Mesothelial cell of epicardium (in vitro differentiated cells): ENCODE measurements at regions not wholly inside any gene's neighbourhood (a gene's known extent, or its start where the extent isn't known, plus 50 kb on each side); places are given as distances from the start of the nearest gene placed in this dataset.

Source experiments
- DNase-seq, 2 experiments: peaks; one replicate each; pipeline ENCODE4 v3.0.0; 2021; ENCODE audit warnings: low spot score in 2 of 2; ENCODE audit not compliant: unreplicated experiment in 2 of 2
- H3K27ac Mint-ChIP-seq: 2 replicates; pipeline ENCODE4 v1.8.0; 2021; ENCODE audit warnings: mixed read lengths
- H3K27me3 Mint-ChIP-seq: 2 replicates; pipeline ENCODE4 v1.8.0; 2021; ENCODE audit warnings: low read depth, mixed read lengths
- H3K36me3 Mint-ChIP-seq: 2 replicates; pipeline ENCODE4 v1.8.0; 2021; ENCODE audit warnings: mixed read lengths
- H3K4me1 Mint-ChIP-seq: 2 replicates; pipeline ENCODE4 v1.8.0; 2021; ENCODE audit warnings: mixed read lengths
- H3K4me3 Mint-ChIP-seq: 2 replicates; pipeline ENCODE4 v1.8.0; 2021; ENCODE audit warnings: mild to moderate bottlenecking, moderate library complexity, mixed read lengths
- H3K9me3 Mint-ChIP-seq: 2 replicates; pipeline ENCODE4 v1.8.0; 2021; ENCODE audit warnings: mixed read lengths
- TF ChIP-seq, protein P1 (sequence below): fragments of 200-600 bp; sonication (generic); IDR thresholded peaks from one replicate; pipeline ENCODE4 v1.5.0; 2021; ENCODE audit warnings: antibody characterized with exemption; ENCODE audit not compliant: unreplicated experiment

DNA sequence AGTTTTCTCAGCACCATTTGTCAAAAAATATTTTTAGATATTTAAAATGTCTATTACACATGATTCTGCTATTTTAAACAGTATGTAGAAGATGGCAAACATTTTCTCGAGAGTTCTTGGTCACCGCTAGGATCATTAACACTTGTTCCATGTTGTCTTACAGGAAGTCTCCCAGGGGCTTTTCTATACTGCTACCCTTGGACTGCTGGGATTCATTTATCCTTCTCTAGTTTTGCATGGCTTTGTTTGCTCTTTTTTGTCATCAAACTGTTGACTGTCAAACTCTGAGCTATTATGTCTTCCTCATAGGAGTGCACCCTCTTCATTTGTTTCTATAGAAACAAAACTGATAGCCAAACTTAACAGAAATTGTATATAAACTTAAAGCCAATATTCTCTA lies 184.9 kb downstream of the CDCA7 start:
- no peak for DNase-seq
- no peaks in the 10 kb centered on the region for H3K4me1 Mint-ChIP-seq
- no peak overlapping the region for H3K4me3 Mint-ChIP-seq
- H3K27me3 Mint-ChIP-seq, result peaks cover 9% of the 10 kb centered on the region
- no peaks in the 10 kb centered on the region for H3K36me3 Mint-ChIP-seq
- TF ChIP-seq, protein P1, sequence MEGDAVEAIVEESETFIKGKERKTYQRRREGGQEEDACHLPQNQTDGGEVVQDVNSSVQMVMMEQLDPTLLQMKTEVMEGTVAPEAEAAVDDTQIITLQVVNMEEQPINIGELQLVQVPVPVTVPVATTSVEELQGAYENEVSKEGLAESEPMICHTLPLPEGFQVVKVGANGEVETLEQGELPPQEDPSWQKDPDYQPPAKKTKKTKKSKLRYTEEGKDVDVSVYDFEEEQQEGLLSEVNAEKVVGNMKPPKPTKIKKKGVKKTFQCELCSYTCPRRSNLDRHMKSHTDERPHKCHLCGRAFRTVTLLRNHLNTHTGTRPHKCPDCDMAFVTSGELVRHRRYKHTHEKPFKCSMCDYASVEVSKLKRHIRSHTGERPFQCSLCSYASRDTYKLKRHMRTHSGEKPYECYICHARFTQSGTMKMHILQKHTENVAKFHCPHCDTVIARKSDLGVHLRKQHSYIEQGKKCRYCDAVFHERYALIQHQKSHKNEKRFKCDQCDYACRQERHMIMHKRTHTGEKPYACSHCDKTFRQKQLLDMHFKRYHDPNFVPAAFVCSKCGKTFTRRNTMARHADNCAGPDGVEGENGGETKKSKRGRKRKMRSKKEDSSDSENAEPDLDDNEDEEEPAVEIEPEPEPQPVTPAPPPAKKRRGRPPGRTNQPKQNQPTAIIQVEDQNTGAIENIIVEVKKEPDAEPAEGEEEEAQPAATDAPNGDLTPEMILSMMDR, result no peak
- no peak overlapping the region for H3K27ac Mint-ChIP-seq
- H3K9me3 Mint-ChIP-seq, result peaks cover 11% of the 10 kb centered on the region

DNA sequence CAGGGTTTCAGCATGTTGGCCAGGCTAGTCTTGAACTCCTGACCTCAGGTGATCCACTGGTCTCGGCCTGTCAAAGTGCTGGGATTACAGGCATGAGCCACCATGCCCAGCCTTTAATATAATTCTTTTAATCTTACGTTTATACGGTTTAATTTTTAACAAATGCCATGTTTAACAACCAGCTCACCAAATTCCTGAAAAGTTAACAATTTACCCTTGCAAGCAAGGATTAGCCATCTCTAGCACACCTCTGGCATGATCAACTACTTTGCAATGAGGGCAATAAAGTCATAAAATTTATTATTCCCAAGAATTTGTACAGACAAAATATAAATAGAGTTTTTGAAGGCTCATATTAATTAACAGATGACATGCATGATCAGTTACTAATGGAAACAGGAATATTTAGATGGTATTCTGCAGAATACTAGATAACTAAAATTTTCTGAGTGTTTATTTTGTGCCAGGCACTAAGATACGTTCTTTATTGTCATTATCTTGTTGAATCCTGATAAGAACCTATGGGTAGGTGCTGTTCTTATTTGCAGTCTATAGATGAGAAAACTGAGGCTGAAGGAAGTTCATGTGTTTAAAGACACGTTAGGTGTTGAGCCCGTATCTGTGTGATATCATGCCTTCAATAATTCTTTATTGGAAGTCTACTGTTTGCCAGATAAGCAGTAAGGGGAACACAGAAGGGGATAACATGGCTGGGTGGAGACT lies 190.1 kb downstream of the CDCA7 start:
- no peak for DNase-seq
- Mint-ChIP-seq H3K9me3 (peaks cover 5% of the 10 kb centered on the region), H3K4me3 (no peak overlapping the region), H3K36me3 (no peaks in the 10 kb centered on the region), H3K4me1 (no peaks in the 10 kb centered on the region), H3K27ac (no peak overlapping the region), H3K27me3 (peaks cover 4% of the 10 kb centered on the region)
- TF ChIP-seq, protein P1, result no peak

DNA sequence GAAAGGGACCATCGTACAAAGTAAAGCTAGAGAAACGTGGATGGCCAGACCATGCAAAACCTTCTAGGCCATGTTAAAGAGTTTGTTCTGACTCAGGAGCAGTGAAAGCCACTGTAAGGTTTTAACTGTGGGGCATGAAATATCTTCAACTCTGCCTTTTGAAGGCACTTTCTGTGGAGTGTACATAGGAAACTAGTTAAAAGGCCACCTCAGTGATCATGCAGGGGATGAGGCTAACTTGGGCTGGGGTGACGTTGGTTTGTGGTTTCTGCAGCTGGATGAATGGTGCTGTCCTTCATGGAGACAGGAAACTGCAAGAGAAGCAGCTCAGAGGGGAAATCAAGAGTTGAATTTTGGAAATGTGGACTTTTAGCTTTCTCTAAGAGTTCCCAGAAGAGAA lies 190.7 kb downstream of the CDCA7 start:
- no peak overlapping the region for H3K27ac Mint-ChIP-seq
- DNase-seq, result no peak
- H3K9me3 Mint-ChIP-seq, result peaks cover 10% of the 10 kb centered on the region
- no peaks in the 10 kb centered on the region for H3K4me1 Mint-ChIP-seq
- H3K4me3 Mint-ChIP-seq, result no peak overlapping the region
- H3K36me3 Mint-ChIP-seq, result no peaks in the 10 kb centered on the region
- peaks cover 4% of the 10 kb centered on the region for H3K27me3 Mint-ChIP-seq
- TF ChIP-seq, protein P1, result no peak

DNA sequence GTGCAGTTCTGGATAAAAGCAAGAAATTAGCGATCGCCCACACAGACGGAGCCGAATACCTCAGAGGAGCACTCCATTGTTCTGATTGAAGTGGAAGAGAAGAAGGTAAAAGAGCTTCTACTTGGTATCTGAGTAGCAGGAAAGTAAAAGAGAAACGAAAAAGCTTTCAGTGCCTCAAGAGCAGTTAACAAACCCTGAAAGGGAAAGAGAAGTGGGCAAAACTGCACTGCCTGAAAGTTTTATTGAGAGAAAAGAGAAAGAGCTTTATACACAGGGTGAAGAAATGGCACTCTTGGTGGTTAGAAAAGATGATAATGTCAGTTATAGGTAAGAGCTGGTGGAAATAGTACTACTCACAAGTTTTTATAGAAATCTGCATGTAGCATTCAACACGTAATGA lies 192.8 kb downstream of the CDCA7 start:
- H3K4me3 Mint-ChIP-seq, result no peak overlapping the region
- H3K27me3 Mint-ChIP-seq, result peaks cover 4% of the 10 kb centered on the region
- H3K4me1 Mint-ChIP-seq, result no peaks in the 10 kb centered on the region
- no peak for DNase-seq
- no peak overlapping the region for H3K27ac Mint-ChIP-seq
- no peaks in the 10 kb centered on the region for H3K36me3 Mint-ChIP-seq
- peaks cover 19% of the 10 kb centered on the region for H3K9me3 Mint-ChIP-seq
- TF ChIP-seq, protein P1, result no peak

DNA sequence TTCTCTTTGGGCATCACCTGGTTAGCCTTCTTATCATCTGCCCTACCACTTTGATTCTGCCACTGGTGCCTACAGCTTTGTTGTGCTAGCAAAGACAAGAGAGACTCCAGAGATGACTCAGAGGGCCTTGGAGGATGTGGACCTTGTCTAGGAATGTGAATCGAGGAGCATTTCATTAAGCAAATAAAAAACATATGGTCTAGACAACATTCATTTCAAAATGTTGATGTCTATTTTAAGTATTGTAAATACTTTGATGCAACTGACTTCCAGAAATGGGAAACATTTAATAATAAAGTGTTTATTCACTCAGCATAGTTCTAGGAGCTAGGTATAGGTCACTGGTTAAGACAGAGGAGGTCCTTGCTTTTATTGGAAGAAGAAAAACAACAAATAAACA lies 195.5 kb downstream of the CDCA7 start:
- Mint-ChIP-seq H3K27ac (no peak overlapping the region), H3K4me3 (no peak overlapping the region), H3K9me3 (peaks cover 19% of the 10 kb centered on the region), H3K36me3 (no peaks in the 10 kb centered on the region), H3K27me3 (peaks cover 4% of the 10 kb centered on the region), H3K4me1 (peaks cover 10% of the 10 kb centered on the region)
- no peak for DNase-seq
- TF ChIP-seq, protein P1, result no peak
